D341Med (cell line): ENCODE measurements at regions not wholly inside any gene's neighbourhood (a gene's known extent, or its start where the extent isn't known, plus 50 kb on each side); places are given as distances from the start of the nearest gene placed in this dataset.
"Not testable (repeated sequence)": the region's sequence is repeated elsewhere in the genome, so short reads cannot be mapped to it uniquely, and the experiment has no call there.

ENCODE experiments used
- DNase-seq: peaks from one replicate; pipeline ENCODE4 v3.0.0; 2012; ENCODE audit warnings: low spot score

- DNase-seq, result no peak
Observed at GRCh38 chr18:26650310-26651268, 102.2 kb upstream of the KCTD1 start.

GRCh38 chr18:26649193-26649543 lies 100.8 kb upstream of the KCTD1 start:
- DNase-seq, result no peak

- DNase-seq, result no peak
Observed at GRCh38 chr18:26648509-26649192, 100.3 kb upstream of the KCTD1 start.

DNA sequence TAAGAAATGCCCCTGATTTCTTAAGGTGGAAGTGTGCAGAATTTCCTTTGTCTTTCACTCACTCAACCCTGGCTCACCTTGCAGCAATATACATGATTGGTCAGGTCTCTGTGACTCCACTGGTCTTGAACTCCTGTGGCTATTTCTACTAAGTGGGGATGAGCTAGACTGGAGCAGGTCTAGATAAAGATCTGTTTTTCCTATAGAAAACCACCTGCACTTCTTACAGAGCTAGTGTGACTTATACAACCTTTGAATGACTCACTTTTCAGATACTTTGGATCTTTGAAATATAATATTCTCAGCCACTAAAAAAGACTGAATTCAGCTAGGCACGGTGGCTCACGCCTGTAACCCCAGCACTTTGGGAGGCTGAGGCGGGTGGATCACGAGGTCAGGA lies 98.5 kb upstream of the KCTD1 start:
- DNase-seq, result no peak

DNA sequence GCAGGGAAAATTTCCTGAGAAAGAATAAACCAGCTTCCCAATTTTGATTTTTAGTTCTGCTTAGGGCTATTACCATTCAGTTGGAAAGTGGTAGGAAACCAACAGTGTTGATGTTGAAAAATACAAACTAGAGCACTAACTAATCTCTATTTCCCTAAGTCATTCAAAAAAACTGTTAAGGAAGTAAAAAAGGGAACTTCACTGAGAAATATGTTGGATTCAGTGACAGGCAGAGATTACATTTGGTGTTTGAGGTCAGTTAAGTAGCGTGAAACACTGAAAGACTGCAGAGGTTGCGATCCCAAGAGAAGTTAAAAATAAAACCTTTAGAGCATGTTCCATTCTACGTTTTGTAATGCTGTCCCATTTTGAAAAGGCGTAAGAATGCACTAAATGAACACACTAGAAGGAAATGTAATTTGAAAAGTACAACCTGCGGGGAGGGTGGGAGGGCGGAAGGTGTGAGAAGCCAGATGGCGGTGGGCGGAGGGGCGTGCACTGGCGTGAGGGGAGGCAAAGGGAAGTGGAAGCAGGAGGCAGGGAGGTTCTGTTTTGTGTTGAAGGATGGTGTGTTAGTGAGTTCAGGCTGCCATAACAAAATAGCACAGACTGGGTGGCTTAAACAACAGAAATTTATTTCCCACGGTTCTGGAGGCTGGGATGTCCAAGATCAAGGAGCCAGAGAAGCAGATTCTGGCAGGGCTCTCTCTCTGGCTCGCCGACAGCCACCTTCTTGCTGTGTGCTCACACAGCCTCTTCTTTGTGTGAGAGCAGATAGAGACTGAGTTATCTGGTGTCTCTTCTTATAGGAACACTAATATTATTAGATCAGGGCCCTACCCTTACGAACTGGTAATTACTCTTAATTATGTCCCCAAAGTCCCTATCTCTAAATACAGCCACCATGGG lies 94.3 kb upstream of the KCTD1 start:
- DNase-seq, result no peak

GRCh38 chr18:26640541-26640940 lies 92.2 kb upstream of the KCTD1 start:
- no peak for DNase-seq

DNA sequence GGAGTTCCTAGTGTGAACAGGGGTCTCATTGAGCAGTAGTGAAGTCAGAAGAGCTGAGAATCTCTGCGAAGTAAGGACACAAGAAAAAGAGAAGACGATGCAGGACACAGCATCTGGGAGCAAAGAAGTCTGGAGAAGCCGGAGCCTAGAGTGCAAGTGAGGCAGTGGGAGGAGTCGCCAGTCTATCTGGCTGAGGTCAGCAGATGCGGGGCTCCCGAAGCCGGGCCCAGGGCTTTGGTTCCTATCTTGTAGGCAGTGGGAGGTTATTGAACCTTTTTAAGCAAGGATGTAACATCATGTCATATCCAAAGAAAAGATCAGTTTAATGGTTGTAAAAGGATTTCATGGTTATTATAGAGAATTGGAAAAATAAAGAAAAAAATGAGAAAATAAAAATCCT lies 90.8 kb upstream of the KCTD1 start:
- DNase-seq, result no peak

- no peak for DNase-seq
Observed at GRCh38 chr18:26637983-26638382, 89.6 kb upstream of the KCTD1 start.

DNA sequence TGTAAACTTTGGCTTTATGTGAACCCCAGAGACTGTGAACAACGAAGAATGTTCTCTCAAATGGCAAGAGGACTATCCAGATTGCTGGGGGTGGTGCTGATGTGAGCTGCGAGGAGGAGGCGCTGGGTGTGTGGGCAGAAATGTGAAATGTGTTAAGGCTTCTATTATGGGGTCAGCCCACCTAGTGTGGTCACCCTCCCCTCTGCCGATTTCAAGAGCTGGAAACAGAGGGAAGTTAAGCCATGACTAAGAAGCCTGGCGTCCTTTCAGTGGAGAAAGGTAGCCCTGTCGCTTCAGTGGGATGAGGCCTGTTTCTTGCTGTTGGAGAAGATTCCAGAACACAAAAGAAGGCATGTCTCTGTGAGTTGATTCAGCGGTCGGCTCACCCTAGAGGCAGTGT lies 89.0 kb upstream of the KCTD1 start:
- no peak for DNase-seq

DNA sequence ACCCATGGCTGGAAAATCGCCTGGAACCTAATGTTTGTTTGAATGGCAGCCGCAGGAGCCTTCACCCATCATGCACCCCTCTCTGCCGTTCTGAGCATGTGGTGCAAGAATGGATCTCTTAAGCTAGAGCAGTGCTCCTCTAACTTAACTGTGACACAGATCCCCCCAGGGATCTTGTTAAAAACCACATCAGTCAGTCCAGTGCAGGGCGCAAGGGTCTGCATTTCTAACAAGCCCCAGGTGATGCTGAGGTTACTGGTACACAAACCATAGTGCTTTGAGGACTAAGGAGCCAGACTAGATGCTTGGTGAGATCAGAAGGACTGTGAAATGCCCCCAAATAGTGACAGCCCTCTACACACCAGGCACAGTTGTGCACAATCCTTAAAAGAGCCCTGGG lies 87.1 kb upstream of the KCTD1 start:
- DNase-seq, result no peak

GRCh38 chr18:26634631-26635030 lies 86.3 kb upstream of the KCTD1 start:
- DNase-seq, result no peak

DNA sequence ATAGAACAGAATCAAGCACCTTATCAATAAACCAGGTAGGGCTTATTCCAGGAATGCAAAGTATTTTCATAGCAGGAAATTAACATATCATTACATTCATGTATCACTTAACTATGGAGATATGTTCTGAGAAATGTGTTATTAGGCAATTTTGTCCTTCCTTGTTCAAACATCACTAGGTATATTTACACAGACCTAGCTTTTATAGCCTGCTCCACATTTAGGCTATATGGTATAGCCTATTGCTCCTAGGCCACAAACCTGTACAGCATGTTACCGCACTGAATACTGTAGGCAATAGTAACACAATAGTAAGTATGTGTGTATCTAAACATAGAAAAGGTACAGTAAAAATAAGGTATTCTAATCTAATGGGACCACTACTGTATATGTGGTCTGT lies 82.8 kb upstream of the KCTD1 start:
- DNase-seq, result no peak

GRCh38 chr18:26630596-26630995 lies 82.2 kb upstream of the KCTD1 start:
- DNase-seq, result no peak

DNA sequence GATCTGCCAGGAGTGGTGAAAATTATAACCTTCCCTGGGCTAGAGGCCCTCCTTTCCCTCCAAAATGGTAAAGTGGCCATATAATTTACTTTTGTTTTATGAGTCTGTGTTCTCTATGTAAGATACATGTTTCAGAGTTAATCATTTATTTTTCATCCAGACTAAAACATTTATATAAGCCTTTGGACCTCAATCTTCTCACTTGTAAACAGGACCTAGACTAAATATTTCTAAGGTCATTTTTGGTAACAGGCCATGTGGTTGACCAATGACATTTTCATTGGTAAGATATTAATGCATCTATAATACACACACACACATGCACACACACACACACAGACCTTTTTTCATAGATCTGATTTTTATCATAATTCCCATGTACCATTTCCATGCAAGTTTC lies 79.7 kb upstream of the KCTD1 start:
- DNase-seq, result no peak

DNA sequence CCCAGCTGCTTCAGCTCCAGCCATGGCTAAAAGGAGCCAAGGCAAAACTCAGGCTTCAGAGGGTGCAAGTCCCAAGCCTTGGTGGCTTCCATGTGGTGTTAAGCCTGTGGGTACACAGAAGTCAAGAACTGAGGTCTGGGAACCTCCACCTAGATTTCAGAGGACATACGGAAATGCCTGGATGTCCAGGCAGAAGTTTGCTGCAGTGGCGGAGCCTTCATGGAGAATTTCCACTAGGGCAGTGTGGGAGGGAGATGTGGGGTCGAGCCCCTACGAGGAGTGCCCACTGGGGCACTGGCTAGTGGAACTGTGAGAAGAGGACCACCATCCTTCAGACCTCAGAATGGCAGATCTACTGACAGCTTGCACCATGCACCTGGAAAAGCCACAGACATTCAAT lies 76.1 kb upstream of the KCTD1 start:
- DNase-seq, result no peak

- DNase-seq, result not testable (repeated sequence)
Observed at GRCh38 chr18:26623314-26623713, 75.0 kb upstream of the KCTD1 start.

DNA sequence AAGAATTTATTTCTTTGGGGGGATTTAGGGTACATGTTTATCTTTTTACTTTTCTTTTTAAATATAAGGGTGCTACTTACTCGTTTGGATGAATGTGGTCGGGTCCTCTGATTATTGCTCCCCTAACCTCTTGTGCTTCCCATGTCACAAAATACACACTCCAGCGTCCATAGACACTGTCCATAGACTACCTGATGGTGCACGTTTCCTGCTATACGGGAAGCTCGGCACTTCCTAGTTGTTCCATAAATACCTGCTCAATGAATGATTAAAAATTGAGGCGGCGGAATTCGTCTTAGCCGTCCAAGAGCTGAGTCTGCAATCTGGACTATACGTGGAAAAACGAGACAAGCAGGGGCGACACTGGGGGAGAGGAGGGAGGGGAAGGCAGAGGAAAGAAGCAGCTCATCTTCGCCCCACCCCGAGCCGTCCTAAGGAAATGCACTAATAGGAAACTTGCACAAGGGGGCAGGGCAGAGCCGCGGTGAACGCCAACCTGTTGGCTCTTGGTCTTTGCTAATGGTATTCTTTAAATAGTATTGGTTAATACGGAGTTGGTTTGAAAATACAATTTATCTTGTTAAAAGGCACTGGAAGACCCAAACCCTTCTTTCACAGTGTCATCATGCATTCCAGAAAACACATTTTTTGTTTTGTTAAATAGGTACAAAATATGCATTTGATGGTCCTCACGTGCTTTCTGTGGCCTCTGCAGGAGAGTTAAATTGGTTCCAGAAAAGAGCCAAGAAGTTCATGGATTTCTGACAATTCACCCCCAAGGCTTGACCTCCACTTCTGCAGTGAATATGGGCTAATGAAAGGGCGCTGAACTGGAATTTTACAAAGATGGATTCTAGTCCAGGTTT lies 73.0 kb upstream of the KCTD1 start:
- DNase-seq, result peak; percentile 83

DNA sequence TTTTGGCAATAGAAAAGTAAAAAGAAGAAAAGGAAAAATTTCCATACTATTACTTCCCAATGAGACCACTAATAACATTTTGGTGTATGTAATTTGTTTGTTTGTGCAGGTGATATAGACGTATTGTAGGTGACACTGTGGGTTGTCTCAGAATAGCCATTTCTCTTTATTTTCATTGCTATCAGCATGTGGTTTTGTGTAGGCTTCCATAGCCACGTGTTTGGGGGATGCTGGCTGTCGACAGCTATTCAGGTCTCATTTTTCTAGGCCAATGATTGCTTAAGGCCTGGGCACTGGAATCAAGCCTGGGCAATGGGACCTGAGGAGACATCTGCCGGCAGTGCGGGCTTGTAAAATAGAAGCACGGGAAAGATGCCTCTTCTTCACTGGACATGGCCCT lies 71.0 kb upstream of the KCTD1 start:
- DNase-seq, result no peak

DNA sequence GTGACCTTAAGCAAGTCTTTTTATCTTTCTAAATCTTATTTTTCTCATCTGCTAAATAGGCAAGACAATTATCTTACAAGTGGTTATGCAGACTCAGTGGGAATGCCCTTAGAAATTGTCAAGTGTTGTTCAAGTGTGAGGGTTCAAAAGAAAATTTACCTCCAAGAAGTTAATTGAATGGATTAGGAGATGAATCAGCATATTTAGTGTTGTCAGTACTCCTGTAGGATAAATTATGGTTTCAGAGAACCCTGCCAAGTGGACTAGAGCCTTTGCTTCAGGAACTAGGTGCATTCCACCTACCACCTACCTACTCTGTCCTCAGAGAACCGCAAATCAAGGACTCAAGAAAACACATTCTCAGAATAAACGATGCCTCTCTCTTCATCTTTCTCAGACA lies 69.8 kb upstream of the KCTD1 start:
- no peak for DNase-seq

- DNase-seq, result no peak
Observed at GRCh38 chr18:26617151-26617554, 68.8 kb upstream of the KCTD1 start.

DNA sequence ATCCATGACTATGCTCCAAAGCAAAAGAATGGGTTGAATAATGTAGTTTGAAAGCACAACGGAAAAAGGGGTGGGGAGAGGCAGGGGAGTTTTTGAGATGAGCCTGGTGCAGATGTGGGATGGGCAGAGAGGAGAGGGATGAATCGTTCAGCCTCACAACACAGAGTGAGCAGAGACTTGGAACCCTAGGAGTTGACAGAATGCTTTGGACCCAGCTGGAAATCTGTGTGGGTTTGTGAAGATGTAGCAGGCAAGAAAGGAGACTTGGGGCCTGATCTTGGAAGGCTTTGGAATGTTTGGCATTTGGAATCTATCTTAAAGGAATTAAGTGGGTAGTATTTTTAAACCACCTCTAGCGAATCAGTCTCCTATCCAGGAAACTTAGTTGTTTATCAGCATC lies 66.0 kb upstream of the KCTD1 start:
- DNase-seq, result no peak
